Lower lobe of right lung (tissue), 2 donors: ENCODE measurements at regions not wholly inside any gene's neighbourhood (a gene's known extent, or its start where the extent isn't known, plus 50 kb on each side); places are given as distances from the start of the nearest gene placed in this dataset.
"Not testable (repeated sequence)": the region's sequence is repeated elsewhere in the genome, so short reads cannot be mapped to it uniquely, and the experiment has no call there.

ENCODE experiments used
- ATAC-seq, 2 donors: fragments of 200-7000 bp; cut with Tn5 transposase; one replicate each; pipeline ENCODE4 v1.9.1; 2020 to 2022; ENCODE audit warnings: mild to moderate bottlenecking in 2 of 2, moderate library complexity in 2 of 2
- DNase-seq: peaks from one replicate; pipeline ENCODE4 v3.0.0-alpha.2; 2020
- H3K27ac ChIP-seq: fragments of 200-600 bp; one replicate; pipeline ENCODE4 v1.8.0; 2022
- H3K27me3 ChIP-seq: fragments of 200-600 bp; one replicate; pipeline ENCODE4 v1.8.0; 2022; ENCODE audit warnings: low read depth
- H3K36me3 ChIP-seq: fragments of 200-600 bp; one replicate; pipeline ENCODE4 v1.8.0; 2022; ENCODE audit warnings: mild to moderate bottlenecking
- H3K4me1 ChIP-seq: fragments of 200-600 bp; one replicate; pipeline ENCODE4 v1.8.0; 2022
- H3K4me3 ChIP-seq: fragments of 200-600 bp; one replicate; pipeline ENCODE4 v1.8.0; 2022; ENCODE audit warnings: mild to moderate bottlenecking
- H3K9me3 ChIP-seq: fragments of 200-600 bp; one replicate; pipeline ENCODE4 v1.8.0; 2022
- CTCF ChIP-seq: fragments of 200-600 bp; IDR thresholded peaks from one replicate; pipeline ENCODE4 v1.8.0; 2022; ENCODE audit warnings: antibody characterized with exemption, mild to moderate bottlenecking
- intact Hi-C: fragments of 100-400 bp; cut with DNase I; formaldehyde crosslinking; loops from one replicate; pipeline ENCODE4 v1.11.0; 2022
- donor health status: DM: no; HTN: yes; CAD: no; lungs with severe emphysema.

- TF ChIP-seq CTCF: no peak
- intact Hi-C loops: no loop called here
- no peak overlapping the region for H3K4me3 ChIP-seq
- ATAC-seq (no peak), DNase-seq (no peak)
- no peak overlapping the region for H3K27ac ChIP-seq
- no peaks in the 10 kb centered on the region for H3K9me3 ChIP-seq
- no peaks in the 10 kb centered on the region for H3K4me1 ChIP-seq
- no peaks in the 10 kb centered on the region for H3K27me3 ChIP-seq
- H3K36me3 ChIP-seq: no peaks in the 10 kb centered on the region
Measured at GRCh38 chr10:45096001-45096400, 95.3 kb downstream of the ZNF22 start.

- Histone ChIP-seq H3K36me3 (no peaks in the 10 kb centered on the region), H3K27me3 (peaks cover 4% of the 10 kb centered on the region), H3K4me3 (no peak overlapping the region), H3K9me3 (no peaks in the 10 kb centered on the region), H3K27ac (no peak overlapping the region), H3K4me1 (no peaks in the 10 kb centered on the region)
- DNase-seq: no peak
- TF ChIP-seq CTCF: no peak
- intact Hi-C loops: no loop called here
- ATAC-seq: no peak
Measured at GRCh38 chr10:45100429-45100828, 99.7 kb downstream of the ZNF22 start.

- peaks cover 4% of the 10 kb centered on the region for H3K27me3 ChIP-seq
- intact Hi-C loops: no loop called here
- H3K9me3 ChIP-seq: no peaks in the 10 kb centered on the region
- TF ChIP-seq CTCF: no peak
- ATAC-seq (no peak), DNase-seq (no peak)
- H3K4me3 ChIP-seq: no peak overlapping the region
- no peaks in the 10 kb centered on the region for H3K36me3 ChIP-seq
- no peaks in the 10 kb centered on the region for H3K4me1 ChIP-seq
- H3K27ac ChIP-seq: no peak overlapping the region
Measured at GRCh38 chr10:45104674-45105073, 104.0 kb downstream of the ZNF22 start.

GRCh38 chr10:45105309-45105708, 104.6 kb downstream of the ZNF22 start:
- intact Hi-C loops: not testable (repeated sequence)

GRCh38 chr10:45106236-45106856, 105.6 kb downstream of the ZNF22 start:
- no peaks in the 10 kb centered on the region for H3K9me3 ChIP-seq
- no peak overlapping the region for H3K4me3 ChIP-seq
- intact Hi-C loops: no loop called here
- no peak overlapping the region for H3K27ac ChIP-seq
- peaks cover 4% of the 10 kb centered on the region for H3K27me3 ChIP-seq
- no peak for TF ChIP-seq CTCF
- DNase-seq (no peak), ATAC-seq (no peak)
- no peaks in the 10 kb centered on the region for H3K4me1 ChIP-seq
- H3K36me3 ChIP-seq: no peaks in the 10 kb centered on the region

More at GRCh38 chr10:45105309-45105708, 104.6 kb downstream of the ZNF22 start:
- H3K36me3 ChIP-seq, H3K27me3 ChIP-seq, H3K9me3 ChIP-seq, H3K27ac ChIP-seq, H3K4me3 ChIP-seq, H3K4me1 ChIP-seq, ATAC-seq, DNase-seq: not testable (repeated sequence)

GRCh38 chr10:45111509-45111908, 110.8 kb downstream of the ZNF22 start:
- no peak overlapping the region for H3K27ac ChIP-seq
- no peaks in the 10 kb centered on the region for H3K4me1 ChIP-seq
- no peaks in the 10 kb centered on the region for H3K9me3 ChIP-seq
- H3K27me3 ChIP-seq: no peaks in the 10 kb centered on the region
- no peaks in the 10 kb centered on the region for H3K36me3 ChIP-seq
- no peak for TF ChIP-seq CTCF
- no peak overlapping the region for H3K4me3 ChIP-seq
- no peak for ATAC-seq
- DNase-seq: no peak
- intact Hi-C loops: no loop called here

- DNase-seq, H3K36me3 ChIP-seq, intact Hi-C loops, H3K27me3 ChIP-seq, H3K27ac ChIP-seq, H3K4me3 ChIP-seq, ATAC-seq, H3K9me3 ChIP-seq, H3K4me1 ChIP-seq: not testable (repeated sequence)
Measured at GRCh38 chr10:45117940-45118339, 117.2 kb downstream of the ZNF22 start.
